HepG2 (cell line): ENCODE measurements at regions not wholly inside any gene's neighbourhood (a gene's known extent, or its start where the extent isn't known, plus 50 kb on each side); places are given as distances from the start of the nearest gene placed in this dataset.

ENCODE experiments used
- ATAC-seq: fragments of 200-7000 bp; cut with Tn5 transposase; 3 replicates; pipeline ENCODE4 v1.9.1; 2020; ENCODE audit warnings: mild to moderate bottlenecking, moderate library complexity
- BruUV-seq: library from RNA; stranded (reverse); fragments of 400-500 nt; replicated peaks from 2 replicates; lab custom pipeline; 2021; lab: Mats Ljungman, UMichigan
- CTCF ChIA-PET: fragments of 300-600 bp; formaldehyde crosslinking; extraction: SDS; loops from one replicate; lab custom pipeline; 2021; ENCODE audit warnings: low total read pairs, inconsistent platforms, low intra/inter-chr PET ratio; lab: Yijun Ruan, JAX
- POLR2A ChIA-PET: fragments of 350-600 bp; sonication (Branson Sonifier 250); formaldehyde crosslinking; loops from one replicate; lab custom pipeline; 2020; ENCODE audit warnings: antibody characterized with exemption, inconsistent platforms; lab: Yijun Ruan, JAX
- DNase-seq: peaks from one replicate; pipeline ENCODE4 v3.0.0-alpha.2; 2015; ENCODE audit warnings: low spot score
- FAIRE-seq: peaks from 3 replicates; lab custom pipeline; 2011; peaks lifted over from hg19 to GRCh38; lab: Jason Lieb, UNC
- H2AFZ ChIP-seq: one replicate; pipeline ENCODE4 v1.6.1; 2011; ENCODE audit warnings: low read length, inconsistent platforms
- H3K27ac ChIP-seq: fragments of 300-600 bp; 3 replicates; pipeline ENCODE4 v1.8.0; 2011; ENCODE audit warnings: mixed run types, mild to moderate bottlenecking, mixed read lengths, low read length, inconsistent platforms; ENCODE audit not compliant: insufficient read depth; ENCODE audit errors: extremely low read length
- H3K27me3 ChIP-seq, 2 experiments: fragments of 200-600 bp in 1 of 2; 2 replicates in 1 of 2; 3 replicates in 1 of 2; pipeline versions ENCODE4 v1.6.0 to v1.8.0; 2011; ENCODE audit warnings: low read length in 2 of 2, mild to moderate bottlenecking in 2 of 2, moderate library complexity in 2 of 2, inconsistent platforms in 1 of 2; ENCODE audit not compliant: insufficient read depth in 2 of 2, control insufficient read depth in 1 of 2
- H3K36me3 ChIP-seq, 2 experiments: fragments of 200-600 bp in 1 of 2; replicated peaks in 1 of 2; 2 replicates in 1 of 2; 3 replicates in 1 of 2; pipeline versions ENCODE4 v1.5.1 to v1.8.0; 2011; ENCODE audit warnings: low read length in 2 of 2, inconsistent platforms in 1 of 2; ENCODE audit not compliant: insufficient read depth in 2 of 2, control insufficient read depth in 1 of 2
- H3K4me1 ChIP-seq: 2 replicates; pipeline ENCODE4 v1.5.1; 2012; ENCODE audit warnings: low read length, inconsistent platforms; ENCODE audit not compliant: insufficient read depth
- H3K4me2 ChIP-seq: 2 replicates; pipeline ENCODE4 v1.6.0; 2011; ENCODE audit warnings: low read depth, low read length, inconsistent platforms
- H3K4me3 ChIP-seq, 3 experiments: fragments of 200-600 bp in 1 of 3; sonication (generic), shearing (Covaris generic) in 1 of 3; replicated peaks in 1 of 3; 2 replicates each; pipeline ENCODE4 v1.5.1; 2011 to 2016; ENCODE audit warnings: low read length in 3 of 3, inconsistent platforms in 2 of 3, low read depth in 2 of 3, mild to moderate bottlenecking in 2 of 3, control low read depth in 1 of 3, mixed read lengths in 1 of 3; ENCODE audit not compliant: insufficient read depth in 1 of 3
- H3K79me2 ChIP-seq: one replicate; pipeline ENCODE4 v1.6.1; 2011; ENCODE audit warnings: low read length, inconsistent platforms; ENCODE audit not compliant: insufficient read depth
- H3K9ac ChIP-seq: 2 replicates; pipeline ENCODE4 v1.6.0; 2011; ENCODE audit warnings: mild to moderate bottlenecking, low read depth, low read length, inconsistent platforms; ENCODE audit not compliant: insufficient read depth
- H3K9me3 ChIP-seq: 2 replicates; pipeline ENCODE4 v1.5.1; 2012; ENCODE audit warnings: mild to moderate bottlenecking, low read length
- H4K20me1 ChIP-seq: 2 replicates; pipeline ENCODE4 v1.6.0; 2011; ENCODE audit warnings: inconsistent platforms, mild to moderate bottlenecking, low read length, moderate library complexity; ENCODE audit not compliant: insufficient read depth
- ATF6 ChIP-seq: sonication (generic); formaldehyde crosslinking; conservative IDR thresholded peaks from 2 replicates; pipeline ENCODE4 v1.4.0; 2020; ENCODE audit warnings: missing genetic modification reagents
- CEBPG ChIP-seq: IDR thresholded peaks from 2 replicates; pipeline ENCODE4 v1.6.1; 2016
- CREBL2 ChIP-seq: sonication (generic); formaldehyde crosslinking; IDR thresholded peaks from 2 replicates; pipeline ENCODE4 v1.8.1; 2023; ENCODE audit warnings: missing genetic modification reagents, mild to moderate bottlenecking, borderline replicate concordance
- FOSL2 ChIP-seq: sonication (generic); formaldehyde crosslinking; IDR thresholded peaks from 2 replicates; pipeline ENCODE4 v1.4.0; 2020; ENCODE audit warnings: missing genetic modification reagents
- KDM4B ChIP-seq: sonication (generic); formaldehyde crosslinking; IDR thresholded peaks from 2 replicates; pipeline ENCODE4 v1.4.0; 2020; ENCODE audit warnings: missing genetic modification reagents
- LCORL ChIP-seq, 2 experiments: fragments of 450-650 bp in 1 of 2; sonication (generic) in 1 of 2; formaldehyde crosslinking in 1 of 2; IDR thresholded peaks; 2 replicates each; pipeline versions ENCODE4 v1.5.0 to v1.6.1; 2017 to 2020; ENCODE audit warnings: antibody characterized with exemption in 1 of 2, missing genetic modification reagents in 1 of 2
- SATB2 ChIP-seq: sonication (generic); formaldehyde crosslinking; IDR thresholded peaks from 2 replicates; pipeline ENCODE4 v1.5.0; 2020; ENCODE audit warnings: missing genetic modification reagents
- SOX13 ChIP-seq, 3 experiments: fragments of 450-650 bp in 1 of 3; sonication (generic) in 1 of 3; formaldehyde crosslinking in 1 of 3; IDR thresholded peaks in 2 of 3; conservative IDR thresholded peaks in 1 of 3; 2 replicates each; pipeline versions ENCODE4 v1.5.0 to v1.6.1; 2016 to 2020; ENCODE audit warnings: antibody characterized with exemption in 1 of 3, mild to moderate bottlenecking in 1 of 3, missing compliant biosample characterization in 1 of 3, missing genetic modification reagents in 1 of 3, moderate library complexity in 1 of 3
- SOX5 ChIP-seq: IDR thresholded peaks from 2 replicates; pipeline ENCODE4 v1.6.1; 2016; ENCODE audit warnings: borderline replicate concordance
- SOX6 ChIP-seq, 2 experiments: fragments of 450-650 bp in 1 of 2; sonication (generic) in 1 of 2; formaldehyde crosslinking in 1 of 2; IDR thresholded peaks; 2 replicates each; pipeline versions ENCODE4 v1.4.0 to v1.6.1; 2017 to 2020; ENCODE audit warnings: antibody characterized with exemption in 1 of 2, mild to moderate bottlenecking in 1 of 2, missing genetic modification reagents in 1 of 2
- TAF15 ChIP-seq: fragments of 200-400 bp; formaldehyde crosslinking; IDR thresholded peaks from one replicate; pipeline ENCODE4 v1.6.1; 2018; ENCODE audit warnings: mild to moderate bottlenecking, low read depth, low read length; ENCODE audit not compliant: poor library complexity, severe bottlenecking
- TIGD3 ChIP-seq: sonication (generic); formaldehyde crosslinking; IDR thresholded peaks from 2 replicates; pipeline ENCODE4 v1.5.1; 2020; ENCODE audit warnings: mild to moderate bottlenecking, missing genetic modification reagents, borderline replicate concordance
- ZBTB25 ChIP-seq: IDR thresholded peaks from 2 replicates; pipeline ENCODE4 v1.6.1; 2018; ENCODE audit warnings: missing genetic modification reagents
- ZNF547 ChIP-seq: sonication (generic); formaldehyde crosslinking; IDR thresholded peaks from 2 replicates; pipeline ENCODE4 v1.5.1; 2020; ENCODE audit warnings: mild to moderate bottlenecking, missing genetic modification reagents
- ZNF678 ChIP-seq: sonication (generic); formaldehyde crosslinking; IDR thresholded peaks from 2 replicates; pipeline ENCODE4 v1.4.0; 2020; ENCODE audit warnings: mild to moderate bottlenecking, missing genetic modification reagents
- ZSCAN12 ChIP-seq: sonication (generic); formaldehyde crosslinking; IDR thresholded peaks from 2 replicates; pipeline ENCODE4 v1.9.0; 2021; ENCODE audit warnings: mild to moderate bottlenecking, missing genetic modification reagents
- WGBS: methylation state at CpG from one replicate; pipeline ENCODE4 v1.1.6; 2017; ENCODE audit warnings: low lambda C conversion rate; 5-methylcytosine and 5-hydroxymethylcytosine counted together
- in situ Hi-C: cut with HindIII; loops from 2 replicates; pipeline ENCODE4 v1.10.0; 2017; ENCODE audit warnings: low pct_unique_long_range_greater_than_20kb; ENCODE audit not compliant: extremely low pct_ligation_motif_present
- intact Hi-C: fragments of 100-400 bp; cut with micrococcal nuclease; formaldehyde crosslinking; loops from one replicate; pipeline ENCODE4 v1.10.0; 2022; ENCODE audit not compliant: unreplicated experiment
- TF ChIP-seq, protein P1 (sequence below): sonication (generic); formaldehyde crosslinking; IDR thresholded peaks from 2 replicates; pipeline ENCODE4 v1.5.0; 2020; ENCODE audit warnings: missing genetic modification reagents, mild to moderate bottlenecking, borderline replicate concordance

GRCh38 chr4:1542516-1543320 is 136.5 kb upstream of the NKX1-1 start:
- no peaks in the 10 kb centered on the region for H3K9me3 ChIP-seq
- in situ Hi-C loops (no loop called here), intact Hi-C loops (no loop called here)
- peaks cover 7% of the 10 kb centered on the region; the same call in 1 of the 2 replicates for H3K4me1 ChIP-seq
- H3K4me3 ChIP-seq = no peak overlapping the region
- no peaks in the 10 kb centered on the region for H3K79me2 ChIP-seq
- no peak overlapping the region for H2AFZ ChIP-seq
- H3K4me2 ChIP-seq = no peak overlapping the region; the same call in 1 of the 2 replicates
- 0 out of 2 replicates have a peak, but pooled peaks cover 2% of the 10 kb centered on the region for H4K20me1 ChIP-seq
- WGBS = 36% methylated on average over 11 of the region's 27 CpGs
- no peaks in the 10 kb centered on the region for H3K36me3 ChIP-seq
- ChIA-PET POLR2A (no interaction called here), CTCF (no interaction called here)
- H3K9ac ChIP-seq = no peak overlapping the region
- no peak for FAIRE-seq
- H3K27me3 ChIP-seq = peaks cover 7 to 48% of the 10 kb centered on the region in 2 experiments; a peak in 4 of 5 replicates
- DNase-seq = peak; percentile 35
- no TSS peak for BruUV-seq
- H3K27ac ChIP-seq = no peak overlapping the region
- ATAC-seq = peak; percentile 47
- TF ChIP-seq CEBPG (CRISPR knock-in tag) (peak; percentile 90), ZNF547 (CRISPR knock-in tag) (no peak), SOX13 (IDR thresholded peaks at IDR 0.05) (no peak), SOX13 (CRISPR knock-in tag; conservative IDR thresholded peaks at IDR 0.05 in 1 of 2, IDR thresholded peaks at IDR 0.05 in 1 of 2) (peak in 1 of 2 experiments; percentile 75; a peak in 2 of 4 replicates), ZNF678 (CRISPR knock-in tag) (no peak), LCORL (IDR thresholded peaks at IDR 0.05) (no peak), LCORL (CRISPR knock-in tag; IDR thresholded peaks at IDR 0.05) (0 out of 2 replicates have a peak, but pooled peaks have one; percentile 18), FOSL2 (CRISPR knock-in tag) (peak; percentile 79), CREBL2 (CRISPR knock-in tag) (no peak), ATF6 (no peak), TAF15 (no peak), SOX5 (CRISPR knock-in tag) (peak; percentile 62; the same call in 1 of the 2 replicates), KDM4B (CRISPR knock-in tag) (no peak), SOX6 (IDR thresholded peaks at IDR 0.05) (no peak), SOX6 (CRISPR knock-in tag; IDR thresholded peaks at IDR 0.05) (peak; percentile 80), ZSCAN12 (CRISPR knock-in tag) (no peak), SATB2 (no peak), TIGD3 (no peak), ZBTB25 (no peak)
- TF ChIP-seq, protein P1, sequence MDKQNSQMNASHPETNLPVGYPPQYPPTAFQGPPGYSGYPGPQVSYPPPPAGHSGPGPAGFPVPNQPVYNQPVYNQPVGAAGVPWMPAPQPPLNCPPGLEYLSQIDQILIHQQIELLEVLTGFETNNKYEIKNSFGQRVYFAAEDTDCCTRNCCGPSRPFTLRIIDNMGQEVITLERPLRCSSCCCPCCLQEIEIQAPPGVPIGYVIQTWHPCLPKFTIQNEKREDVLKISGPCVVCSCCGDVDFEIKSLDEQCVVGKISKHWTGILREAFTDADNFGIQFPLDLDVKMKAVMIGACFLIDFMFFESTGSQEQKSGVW (CRISPR knock-in tag) = no peak
